Small intestine (tissue), 7 donors: ENCODE measurements at regions not wholly inside any gene's neighbourhood (a gene's known extent, or its start where the extent isn't known, plus 50 kb on each side); places are given as distances from the start of the nearest gene placed in this dataset.
A peak's percentile ranks its signal among the peaks of the same experiment; 100 is the strongest.

Experiments used
- DNase-seq, 2 donors: peaks; one replicate each; pipeline versions ENCODE4 v3.0.0 to v3.0.0-alpha.2; 2013
- FAIRE-seq: peaks from 2 replicates; lab custom pipeline; 2012; peaks lifted over from hg19 to GRCh38; lab: Jason Lieb, UNC
- H3K27ac ChIP-seq, 3 donors: one replicate each; pipeline ENCODE4 v1.5.1; 2013; ENCODE audit warnings: low read length in 2 of 3, mild to moderate bottlenecking in 2 of 3, control low read depth in 1 of 3, inconsistent platforms in 1 of 3, low read depth in 1 of 3, moderate library complexity in 1 of 3
- H3K27me3 ChIP-seq, 3 donors: one replicate each; pipeline ENCODE4 v1.6.1; 2013; ENCODE audit warnings: low read length in 3 of 3, inconsistent platforms in 1 of 3; ENCODE audit not compliant: control insufficient read depth in 3 of 3, insufficient read depth in 3 of 3
- H3K36me3 ChIP-seq, 3 donors: one replicate each; pipeline ENCODE4 v1.6.1; 2013; ENCODE audit warnings: low read length in 3 of 3, inconsistent platforms in 1 of 3, low read depth in 1 of 3, mild to moderate bottlenecking in 1 of 3, moderate library complexity in 1 of 3; ENCODE audit not compliant: control insufficient read depth in 3 of 3, insufficient read depth in 2 of 3
- H3K4me1 ChIP-seq, 3 donors: one replicate each; pipeline ENCODE4 v1.6.1; 2013; ENCODE audit warnings: low read length in 2 of 3, inconsistent platforms in 1 of 3, low read depth in 1 of 3, mild to moderate bottlenecking in 1 of 3, moderate library complexity in 1 of 3; ENCODE audit not compliant: control insufficient read depth in 3 of 3, insufficient read depth in 2 of 3
- H3K4me3 ChIP-seq, 3 donors: one replicate each; pipeline ENCODE4 v1.5.1; 2013; ENCODE audit warnings: low read length in 3 of 3, control low read depth in 1 of 3, inconsistent platforms in 1 of 3, low read depth in 1 of 3, mild to moderate bottlenecking in 1 of 3, moderate library complexity in 1 of 3
- H3K9me3 ChIP-seq, 2 donors: one replicate each; pipeline ENCODE4 v1.6.1; 2013; ENCODE audit warnings: low read depth in 1 of 2, low read length in 1 of 2; ENCODE audit not compliant: control insufficient read depth in 2 of 2, insufficient read depth in 1 of 2
- WGBS, 3 donors: extraction: QIAGEN DNeasy Blood & Tissue Kit; methylation state at CpG; one replicate each; pipeline ENCODE4 v1.1.7; 2013; 5-methylcytosine and 5-hydroxymethylcytosine counted together
- donor health status: healthy with polysubstance abuse.
- donor health status: control.
- donor health status: control.
- donor health status: Bipolar disorder and iron deficiency.
- donor health status: healthy.

DNA sequence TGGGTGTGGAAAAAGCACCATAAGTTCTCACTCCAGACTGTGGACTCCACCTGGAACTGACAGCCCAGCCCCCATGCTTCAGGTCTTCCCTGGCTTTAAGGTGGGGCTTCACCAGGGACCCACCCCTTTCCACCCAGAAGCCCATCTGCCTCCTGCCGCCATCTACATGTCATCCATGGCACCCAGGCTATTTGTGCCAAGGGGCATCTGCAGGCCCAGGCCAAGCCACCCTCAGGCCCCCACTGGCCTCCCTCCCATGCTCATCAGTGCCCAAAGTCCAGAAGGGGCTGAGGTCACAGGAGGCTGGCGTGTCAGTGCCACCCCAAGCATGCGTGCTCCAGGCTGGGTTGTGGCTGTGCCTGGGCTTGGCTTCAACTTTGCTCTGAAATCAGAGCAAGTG is 212.2 kb upstream of the DIO3 start:
- H3K4me1 ChIP-seq = no peaks in the 10 kb centered on the region
- H3K27me3 ChIP-seq = no peaks in the 10 kb centered on the region
- H3K9me3 ChIP-seq = peaks cover 0 to 12% of the 10 kb centered on the region in 2 donors
- WGBS, 3 donors = 91 to 95% (median 92%) methylated on average over 3 of the region's 3 CpGs
- FAIRE-seq = no peak
- no peak overlapping the region for H3K27ac ChIP-seq
- H3K36me3 ChIP-seq = no peaks in the 10 kb centered on the region
- H3K4me3 ChIP-seq = no peak overlapping the region
- DNase-seq = no peak

DNA sequence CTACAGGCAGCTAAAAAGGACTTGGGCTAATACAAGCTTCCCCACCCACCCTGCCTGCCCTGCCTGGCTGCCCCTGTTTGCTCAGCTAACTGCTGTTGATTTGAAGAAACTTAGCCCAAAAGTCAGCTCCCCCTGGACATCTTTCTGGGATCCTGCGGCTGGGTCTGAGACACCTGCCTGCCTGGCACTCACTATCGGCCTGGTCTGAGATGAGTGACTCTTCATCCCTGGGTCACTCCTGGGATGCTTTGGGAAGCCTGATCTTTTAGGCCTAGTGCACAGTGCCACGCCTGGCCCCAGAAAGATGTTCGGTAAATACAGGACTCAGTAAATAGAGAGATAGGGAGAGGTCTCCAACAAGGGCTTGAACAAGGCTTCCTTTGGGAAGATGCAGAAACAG is 211.3 kb upstream of the DIO3 start:
- DNase-seq (no peak), FAIRE-seq (no peak)
- 83 to 91% (median 90%) methylated on average over 4 of the region's 4 CpGs for WGBS, 3 donors
- Histone ChIP-seq H3K27me3 (no peaks in the 10 kb centered on the region), H3K27ac (no peak overlapping the region), H3K9me3 (peaks cover 0 to 18% of the 10 kb centered on the region in 2 donors), H3K4me1 (no peaks in the 10 kb centered on the region), H3K36me3 (no peaks in the 10 kb centered on the region), H3K4me3 (no peak overlapping the region)

GRCh38 chr14:101350691-101351090 is 210.6 kb upstream of the DIO3 start:
- DNase-seq (no peak), FAIRE-seq (no peak)
- Histone ChIP-seq H3K4me1 (no peaks in the 10 kb centered on the region), H3K9me3 (peaks cover 0 to 18% of the 10 kb centered on the region in 2 donors), H3K27me3 (no peaks in the 10 kb centered on the region), H3K4me3 (no peak overlapping the region), H3K27ac (no peak overlapping the region), H3K36me3 (no peaks in the 10 kb centered on the region)
- WGBS, 3 donors = 76 to 88% (median 82%) methylated on average over 5 of the region's 5 CpGs

DNA sequence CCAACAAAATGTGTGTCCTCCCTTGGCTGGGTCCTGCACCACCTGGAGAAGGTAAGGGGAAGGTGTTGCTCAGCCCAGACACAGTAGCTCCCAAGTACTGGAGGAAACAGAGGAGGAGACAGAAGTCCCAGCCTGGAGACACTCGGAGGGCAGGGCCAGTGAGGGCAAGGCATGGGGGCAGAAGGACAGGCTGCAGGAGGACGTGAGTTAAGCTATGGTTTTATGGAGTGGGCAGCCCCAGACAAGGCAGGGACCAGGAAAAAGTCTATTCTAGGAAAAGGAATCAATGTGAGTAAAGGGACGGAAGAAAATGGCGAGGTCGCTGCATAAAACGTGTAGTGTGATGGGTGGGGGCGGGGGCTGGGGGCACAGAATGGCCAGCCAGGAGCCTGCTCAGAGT is 210.1 kb upstream of the DIO3 start:
- Histone ChIP-seq H3K4me1 (no peaks in the 10 kb centered on the region), H3K27ac (no peak overlapping the region), H3K36me3 (no peaks in the 10 kb centered on the region), H3K4me3 (no peak overlapping the region), H3K9me3 (peaks cover 0 to 18% of the 10 kb centered on the region in 2 donors), H3K27me3 (no peaks in the 10 kb centered on the region)
- FAIRE-seq (no peak), DNase-seq (no peak)
- WGBS, 3 donors = 57 to 76% (median 65%) methylated on average over 7 of the region's 7 CpGs

- Histone ChIP-seq H3K4me1 (no peaks in the 10 kb centered on the region), H3K9me3 (peaks cover 0 to 18% of the 10 kb centered on the region in 2 donors), H3K27me3 (no peaks in the 10 kb centered on the region), H3K27ac (no peak overlapping the region), H3K36me3 (no peaks in the 10 kb centered on the region), H3K4me3 (no peak overlapping the region)
- FAIRE-seq (no peak), DNase-seq (no peak)
- 75 to 88% (median 78%) methylated on average over 5 of the region's 5 CpGs for WGBS, 3 donors
Observed at GRCh38 chr14:101351769-101352168, 209.5 kb upstream of the DIO3 start.

GRCh38 chr14:101352567-101352966 is 208.7 kb upstream of the DIO3 start:
- H3K27ac ChIP-seq = no peak overlapping the region
- H3K9me3 ChIP-seq = peaks cover 0 to 18% of the 10 kb centered on the region in 2 donors
- H3K4me1 ChIP-seq = no peaks in the 10 kb centered on the region
- WGBS, 3 donors = 86 to 93% (median 91%) methylated on average over 8 of the region's 8 CpGs
- FAIRE-seq = no peak
- H3K4me3 ChIP-seq = no peak overlapping the region
- no peak for DNase-seq
- H3K36me3 ChIP-seq = no peaks in the 10 kb centered on the region
- no peaks in the 10 kb centered on the region for H3K27me3 ChIP-seq

GRCh38 chr14:101353422-101353821 is 207.9 kb upstream of the DIO3 start:
- FAIRE-seq (no peak), DNase-seq (no peak)
- Histone ChIP-seq H3K4me1 (no peaks in the 10 kb centered on the region), H3K27me3 (no peaks in the 10 kb centered on the region), H3K9me3 (peaks cover 0 to 16% of the 10 kb centered on the region in 2 donors), H3K4me3 (no peak overlapping the region), H3K27ac (no peak overlapping the region), H3K36me3 (no peaks in the 10 kb centered on the region)
- 70 to 90% (median 85%) methylated on average over 2 of the region's 2 CpGs for WGBS, 3 donors

GRCh38 chr14:101354726-101355125 is 206.6 kb upstream of the DIO3 start:
- Histone ChIP-seq H3K27ac (no peak overlapping the region), H3K36me3 (no peaks in the 10 kb centered on the region), H3K4me3 (no peak overlapping the region), H3K27me3 (peaks cover 0 to 2% (median 0%) of the 10 kb centered on the region in 3 donors), H3K9me3 (peaks cover 0 to 6% of the 10 kb centered on the region in 2 donors), H3K4me1 (no peaks in the 10 kb centered on the region)
- no peak for DNase-seq
- no peak for FAIRE-seq
- WGBS, 3 donors = 75 to 85% (median 83%) methylated on average over 2 of the region's 2 CpGs

GRCh38 chr14:101355284-101355683 is 206.0 kb upstream of the DIO3 start:
- 63 to 77% (median 67%) methylated on average over 5 of the region's 5 CpGs for WGBS, 3 donors
- DNase-seq (peak in 1 of 2 donors; percentile 32), FAIRE-seq (no peak)
- peaks cover 0 to 6% of the 10 kb centered on the region in 2 donors for H3K9me3 ChIP-seq
- H3K27ac ChIP-seq = no peak overlapping the region
- H3K4me1 ChIP-seq = no peaks in the 10 kb centered on the region
- H3K36me3 ChIP-seq = no peaks in the 10 kb centered on the region
- no peak overlapping the region for H3K4me3 ChIP-seq
- peaks cover 0 to 2% (median 0%) of the 10 kb centered on the region in 3 donors for H3K27me3 ChIP-seq
